Activated CD8-positive, alpha-beta memory T cell treated with anti-CD3 and anti-CD28 coated beads, Interleukin-2, amount 50 U/mL, for 24 hours (primary cell): ENCODE measurements at regions not wholly inside any gene's neighbourhood (a gene's known extent, or its start where the extent isn't known, plus 50 kb on each side); places are given as distances from the start of the nearest gene placed in this dataset.
"Not testable (repeated sequence)": the region's sequence is repeated elsewhere in the genome, so short reads cannot be mapped to it uniquely, and the experiment has no call there.

Source experiments
- DNase-seq: peaks from one replicate; pipeline ENCODE4 v3.0.0-alpha.2; 2020; ENCODE audit errors: extremely low read depth

DNA sequence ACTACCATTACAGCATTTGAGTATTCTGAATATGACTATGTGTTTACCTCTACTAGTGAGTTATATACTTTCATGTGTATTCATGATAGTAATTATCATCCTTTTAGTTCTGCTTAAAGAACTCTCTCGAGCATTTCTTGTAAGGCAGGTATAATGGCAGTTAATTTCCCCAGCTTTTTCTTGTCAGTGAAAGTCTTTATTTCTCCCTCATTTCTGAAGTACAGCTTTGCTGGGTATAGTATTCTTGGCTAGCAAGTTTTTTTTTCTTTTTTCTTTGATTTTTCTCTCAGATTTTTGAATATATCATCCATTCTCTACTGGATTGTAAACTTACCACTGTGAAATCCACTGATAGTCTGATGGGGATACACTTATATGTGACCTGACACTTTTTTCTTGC lies 165.9 kb upstream of the ARHGAP5 start:
- DNase-seq = no peak

DNA sequence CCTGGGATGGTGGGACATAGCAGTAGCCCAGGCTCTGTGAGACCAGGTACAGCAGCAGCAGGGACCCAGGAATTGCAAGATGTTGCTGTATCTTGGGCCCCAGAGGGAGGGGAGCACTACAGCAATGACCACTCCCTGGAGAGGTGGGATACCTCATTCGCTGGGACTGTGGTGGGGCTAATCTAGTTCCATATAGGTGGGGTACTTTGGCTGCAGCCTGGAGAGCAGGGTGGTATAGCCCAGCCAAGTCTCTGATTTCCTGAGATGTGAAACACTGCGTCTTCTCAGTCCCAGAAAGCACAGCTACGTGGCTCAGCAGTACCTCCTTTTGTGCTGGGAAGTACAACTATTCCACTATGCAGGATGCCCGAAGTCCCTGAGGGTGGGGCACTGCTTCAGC lies 163.7 kb upstream of the ARHGAP5 start:
- no peak for DNase-seq

DNA sequence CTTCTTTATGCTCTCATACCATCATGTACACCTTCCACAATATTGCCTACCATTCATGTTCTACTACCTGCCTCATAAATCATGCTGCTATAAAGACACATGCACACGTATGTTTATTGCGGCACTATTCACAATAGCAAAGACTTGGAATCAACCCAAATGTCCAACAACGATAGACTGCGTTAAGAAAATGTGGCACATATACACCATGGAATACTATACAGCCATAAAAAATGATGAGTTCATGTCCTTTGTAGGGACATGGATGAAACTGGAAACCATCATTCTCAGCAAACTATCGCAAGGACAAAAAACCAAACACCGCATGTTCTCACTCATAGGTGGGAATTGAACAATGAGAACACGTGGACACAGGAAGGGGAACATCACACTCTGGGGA lies 158.8 kb upstream of the ARHGAP5 start:
- not testable (repeated sequence) for DNase-seq

DNA sequence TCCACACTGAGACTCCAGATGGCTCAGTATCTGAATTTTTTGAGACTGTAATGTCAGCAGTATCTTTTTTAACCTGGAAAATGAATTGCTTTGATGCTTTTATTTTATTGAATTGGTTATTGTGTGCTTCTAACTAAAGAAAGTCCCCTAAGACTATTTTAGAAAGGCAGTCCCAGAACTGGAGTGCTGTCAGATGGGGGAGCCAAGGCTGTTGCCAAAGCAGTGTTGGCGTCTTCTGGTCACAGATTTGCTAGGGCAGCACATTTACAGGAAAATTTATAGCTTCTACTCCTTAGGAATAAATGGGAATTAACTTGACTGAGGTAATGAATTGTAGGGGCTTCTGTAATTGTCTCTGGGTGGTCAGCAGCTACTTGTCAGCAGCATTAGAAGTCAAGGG lies 157.1 kb upstream of the ARHGAP5 start:
- no peak for DNase-seq

GRCh38 chr14:31920989-31921650 lies 156.0 kb upstream of the ARHGAP5 start:
- no peak for DNase-seq

DNA sequence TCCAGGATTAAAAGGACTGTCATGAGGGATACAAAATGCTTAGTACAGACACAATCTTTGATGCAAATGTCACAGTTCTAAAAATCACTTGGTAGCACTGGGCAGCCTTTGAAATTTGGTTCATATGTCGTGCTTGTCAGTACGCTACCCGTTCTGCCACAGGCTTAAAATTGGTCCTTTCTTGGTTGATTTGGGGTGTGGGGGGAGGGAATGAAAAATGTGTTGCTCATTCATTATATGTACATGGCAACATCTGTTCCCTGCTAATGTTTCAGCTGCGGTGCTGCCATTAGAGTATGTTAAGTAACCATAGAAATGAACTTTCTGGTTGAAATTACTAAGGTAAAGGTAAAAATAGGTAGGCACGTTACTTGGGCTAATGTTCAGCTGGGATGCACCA lies 155.4 kb upstream of the ARHGAP5 start:
- no peak for DNase-seq

GRCh38 chr14:31926123-31926522 lies 151.0 kb upstream of the ARHGAP5 start:
- DNase-seq = no peak

- DNase-seq = no peak
Observed at GRCh38 chr14:31926652-31927347, 150.3 kb upstream of the ARHGAP5 start.

GRCh38 chr14:31927348-31927832 lies 149.7 kb upstream of the ARHGAP5 start:
- DNase-seq = no peak

DNA sequence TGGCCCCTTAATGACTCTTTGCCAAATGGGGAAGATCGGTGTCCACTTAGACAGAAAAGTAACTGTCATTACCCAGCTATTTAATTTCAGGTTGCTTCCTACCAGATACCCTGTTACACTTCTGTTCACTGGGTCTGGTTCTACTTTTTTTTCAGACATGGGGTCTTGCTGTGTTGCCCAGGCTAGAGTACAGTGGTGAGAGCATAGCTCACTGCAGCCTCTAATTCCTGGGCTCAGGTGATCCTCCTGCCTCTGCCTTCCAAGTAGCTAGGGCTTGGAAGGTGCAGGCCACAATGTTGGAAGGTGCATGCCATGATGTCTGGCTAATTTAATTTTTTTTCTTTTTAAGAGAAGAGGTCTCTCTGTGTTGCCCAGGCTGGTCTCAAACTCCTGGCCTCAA lies 147.0 kb upstream of the ARHGAP5 start:
- no peak for DNase-seq

- no peak for DNase-seq
Observed at GRCh38 chr14:31930493-31931240, 146.4 kb upstream of the ARHGAP5 start.

GRCh38 chr14:31932675-31933074 lies 144.4 kb upstream of the ARHGAP5 start:
- no peak for DNase-seq

GRCh38 chr14:31933716-31934115 lies 143.4 kb upstream of the ARHGAP5 start:
- DNase-seq = no peak

- DNase-seq = no peak
Observed at GRCh38 chr14:31934767-31935266, 142.3 kb upstream of the ARHGAP5 start.

DNA sequence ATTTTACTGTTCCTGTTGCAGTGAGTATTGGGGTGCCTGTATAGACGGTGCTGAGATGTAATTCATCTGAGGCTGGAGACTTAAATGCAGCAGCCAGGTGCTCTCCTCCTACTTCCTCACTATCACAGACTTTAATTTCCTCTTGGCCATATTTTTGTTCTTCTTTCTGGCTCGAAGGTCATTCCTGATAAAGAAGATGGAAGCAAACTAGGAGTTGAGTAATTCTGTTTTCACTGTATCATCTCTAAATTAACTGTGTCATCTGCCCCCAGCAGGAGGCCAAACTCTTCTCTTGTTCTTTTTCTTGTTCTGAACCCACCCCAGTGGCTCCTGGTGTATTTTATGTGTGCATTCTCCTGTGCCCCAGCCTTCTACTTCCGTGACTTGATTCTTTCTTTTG lies 141.7 kb upstream of the ARHGAP5 start:
- DNase-seq = no peak

GRCh38 chr14:31936115-31936514 lies 141.0 kb upstream of the ARHGAP5 start:
- DNase-seq = no peak

GRCh38 chr14:31937730-31938346 lies 139.3 kb upstream of the ARHGAP5 start:
- peak; percentile 45 for DNase-seq

- DNase-seq = no peak
Observed at GRCh38 chr14:31939934-31940333, 137.2 kb upstream of the ARHGAP5 start.

DNA sequence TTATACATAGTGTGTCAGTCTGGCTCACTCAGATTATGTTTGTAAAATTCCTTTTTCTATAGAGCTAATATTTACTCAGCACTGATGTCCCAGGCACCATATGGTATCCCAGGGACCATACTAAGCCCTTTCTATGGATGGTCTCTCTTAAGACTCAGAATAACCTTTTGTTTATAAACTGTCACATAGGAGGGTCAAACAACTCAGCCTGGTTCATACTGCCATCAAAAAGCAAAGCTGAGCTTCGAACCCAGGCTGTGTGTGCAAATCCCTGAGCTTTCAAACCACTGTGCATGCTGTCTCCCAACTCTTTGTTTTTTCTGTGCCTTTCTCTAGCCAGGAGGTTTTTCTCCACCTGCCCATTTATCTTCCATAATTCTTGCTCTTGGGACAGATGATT lies 135.6 kb upstream of the ARHGAP5 start:
- DNase-seq = no peak

DNA sequence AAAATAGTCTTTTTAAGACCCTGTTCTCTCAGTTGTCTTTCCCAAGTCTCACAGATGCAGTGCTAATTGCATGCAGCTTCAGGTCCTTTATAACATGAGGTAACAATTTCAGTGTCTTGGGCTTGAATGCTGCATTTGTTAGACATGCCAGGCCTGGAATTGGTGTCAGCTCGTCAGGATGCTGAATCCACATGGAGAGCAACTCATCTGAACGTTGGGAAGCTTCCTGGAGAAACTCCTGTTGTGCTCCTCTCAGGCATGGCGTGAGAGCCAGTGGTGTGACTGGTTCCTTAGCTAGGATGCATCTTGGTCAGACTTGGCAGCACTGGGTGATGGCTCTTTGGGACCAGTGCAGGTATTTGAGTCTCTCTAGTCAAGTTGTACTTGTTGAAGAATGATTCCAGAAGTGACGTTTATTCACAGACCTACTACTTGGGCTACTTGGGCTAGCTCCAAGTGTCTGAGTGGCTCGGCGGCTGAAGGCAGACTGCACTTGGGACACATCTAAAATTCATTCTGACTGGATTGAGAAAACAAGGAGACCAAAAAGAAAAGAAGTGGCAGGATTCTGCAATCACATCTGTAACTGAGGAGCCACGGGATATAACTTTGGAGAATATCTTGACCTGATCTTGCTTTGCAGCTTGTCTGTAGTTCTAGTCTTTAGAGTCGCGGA lies 134.8 kb upstream of the ARHGAP5 start:
- no peak for DNase-seq

- DNase-seq = no peak
Observed at GRCh38 chr14:31943217-31943799, 133.8 kb upstream of the ARHGAP5 start.
